ENCODE measurements at regions not wholly inside any gene's neighbourhood (a gene's known extent, or its start where the extent isn't known, plus 50 kb on each side); places are given as distances from the start of the nearest gene placed in this dataset.

DNA sequence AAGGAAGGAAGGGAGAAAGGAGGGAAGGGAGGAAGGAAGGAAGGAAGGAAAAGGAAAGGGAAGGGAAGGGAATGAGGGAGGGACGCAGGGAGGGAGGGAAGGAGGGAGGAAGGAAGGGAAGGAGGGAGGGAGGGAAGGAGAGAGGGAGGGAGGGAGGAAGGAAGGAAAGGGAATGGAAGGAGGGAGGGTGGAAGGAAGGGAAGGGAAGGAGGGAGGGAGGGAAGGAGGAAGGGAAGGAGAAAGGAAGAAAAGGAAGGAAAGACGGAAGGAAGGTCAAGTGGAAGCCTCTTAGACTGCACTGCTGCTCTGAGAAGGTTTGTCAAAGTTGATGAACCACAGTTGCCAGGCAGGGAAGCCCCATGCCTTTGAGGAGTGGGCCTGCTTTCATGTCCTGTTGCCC, 324.3 kb upstream of the ZFP64 start:
- in situ Hi-C loops (cut with MboI; ENCODE audit: low sequenced_read_pairs, unreplicated experiment): no loop called here
- DNase-seq (ENCODE audit: low spot score): no peak
- TF ChIP-seq, protein P1, sequence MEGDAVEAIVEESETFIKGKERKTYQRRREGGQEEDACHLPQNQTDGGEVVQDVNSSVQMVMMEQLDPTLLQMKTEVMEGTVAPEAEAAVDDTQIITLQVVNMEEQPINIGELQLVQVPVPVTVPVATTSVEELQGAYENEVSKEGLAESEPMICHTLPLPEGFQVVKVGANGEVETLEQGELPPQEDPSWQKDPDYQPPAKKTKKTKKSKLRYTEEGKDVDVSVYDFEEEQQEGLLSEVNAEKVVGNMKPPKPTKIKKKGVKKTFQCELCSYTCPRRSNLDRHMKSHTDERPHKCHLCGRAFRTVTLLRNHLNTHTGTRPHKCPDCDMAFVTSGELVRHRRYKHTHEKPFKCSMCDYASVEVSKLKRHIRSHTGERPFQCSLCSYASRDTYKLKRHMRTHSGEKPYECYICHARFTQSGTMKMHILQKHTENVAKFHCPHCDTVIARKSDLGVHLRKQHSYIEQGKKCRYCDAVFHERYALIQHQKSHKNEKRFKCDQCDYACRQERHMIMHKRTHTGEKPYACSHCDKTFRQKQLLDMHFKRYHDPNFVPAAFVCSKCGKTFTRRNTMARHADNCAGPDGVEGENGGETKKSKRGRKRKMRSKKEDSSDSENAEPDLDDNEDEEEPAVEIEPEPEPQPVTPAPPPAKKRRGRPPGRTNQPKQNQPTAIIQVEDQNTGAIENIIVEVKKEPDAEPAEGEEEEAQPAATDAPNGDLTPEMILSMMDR (IDR thresholded peaks at IDR 0.05; ENCODE audit: borderline replicate concordance, control extremely low read depth, extremely low read depth, insufficient read depth, missing control alignments): no peak

DNA sequence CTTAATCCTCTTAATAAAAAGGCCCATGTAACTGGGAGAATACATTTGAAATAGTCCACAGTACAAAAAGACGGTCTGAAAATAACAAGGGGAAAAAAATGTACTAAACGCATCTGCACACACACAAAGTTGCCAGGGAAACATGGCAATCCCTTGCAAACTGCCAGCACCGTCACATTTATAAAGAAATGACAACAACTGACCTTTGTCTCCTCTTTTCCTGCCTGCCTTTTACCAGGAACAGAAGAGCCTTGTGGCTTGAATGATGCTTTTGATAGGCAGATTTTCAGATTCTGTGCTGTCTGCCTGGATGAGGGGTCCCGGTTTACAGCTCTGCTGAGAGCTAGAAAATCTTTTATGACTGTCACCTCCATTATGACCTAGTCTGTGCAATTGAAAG, 308.6 kb upstream of the ZFP64 start:
- TF ChIP-seq, protein P1 (IDR thresholded peaks at IDR 0.05; ENCODE audit: borderline replicate concordance, control extremely low read depth, extremely low read depth, insufficient read depth, missing control alignments): no peak
- in situ Hi-C loops (cut with MboI; ENCODE audit: low sequenced_read_pairs, unreplicated experiment): no loop called here
- no peak for DNase-seq (ENCODE audit: low spot score)

DNA sequence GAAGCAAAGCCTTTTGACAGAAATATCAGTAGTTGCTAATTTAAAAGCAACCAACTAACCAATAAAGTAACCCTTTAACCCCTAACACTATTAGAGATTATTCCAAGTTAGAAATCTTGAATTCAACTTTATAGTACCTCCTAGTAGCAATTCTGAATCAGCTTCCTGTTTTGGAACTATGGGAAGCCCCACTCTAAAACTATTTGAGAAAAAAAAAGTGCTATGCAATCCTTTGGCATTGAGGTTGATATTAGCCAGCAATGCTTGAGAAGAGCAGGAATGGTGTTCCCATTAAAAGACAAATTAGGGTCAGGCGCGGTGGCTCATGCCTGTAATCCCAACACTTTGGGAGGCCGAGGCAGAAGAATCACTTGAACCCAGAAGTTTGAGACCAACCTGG, 306.2 kb upstream of the ZFP64 start:
- in situ Hi-C loops (cut with MboI; ENCODE audit: low sequenced_read_pairs, unreplicated experiment): no loop called here
- DNase-seq (ENCODE audit: low spot score): no peak
- TF ChIP-seq, protein P1 (IDR thresholded peaks at IDR 0.05; ENCODE audit: borderline replicate concordance, control extremely low read depth, extremely low read depth, insufficient read depth, missing control alignments): no peak

DNA sequence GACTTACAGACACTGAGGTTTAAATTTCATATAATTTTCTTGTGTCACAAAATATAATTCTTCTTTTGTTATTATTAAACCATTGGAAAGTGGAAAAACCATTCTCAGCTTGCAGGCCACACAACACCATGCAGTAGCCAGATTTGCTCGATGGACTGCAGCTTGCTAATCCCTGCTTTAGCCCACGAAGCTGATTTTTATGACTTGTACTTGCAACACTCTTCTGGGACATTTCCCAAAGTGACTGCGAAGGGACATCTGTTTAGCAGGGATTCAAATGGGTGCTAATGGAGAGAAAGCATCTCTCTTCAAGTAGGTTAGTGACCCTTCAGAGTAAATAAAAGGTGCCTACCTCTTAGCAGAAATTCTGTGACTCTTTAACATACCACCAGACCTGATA, 304.6 kb upstream of the ZFP64 start:
- TF ChIP-seq, protein P1 (IDR thresholded peaks at IDR 0.05; ENCODE audit: borderline replicate concordance, control extremely low read depth, extremely low read depth, insufficient read depth, missing control alignments): no peak
- DNase-seq (ENCODE audit: low spot score): no peak
- in situ Hi-C loops (cut with MboI; ENCODE audit: low sequenced_read_pairs, unreplicated experiment): no loop called here

DNA sequence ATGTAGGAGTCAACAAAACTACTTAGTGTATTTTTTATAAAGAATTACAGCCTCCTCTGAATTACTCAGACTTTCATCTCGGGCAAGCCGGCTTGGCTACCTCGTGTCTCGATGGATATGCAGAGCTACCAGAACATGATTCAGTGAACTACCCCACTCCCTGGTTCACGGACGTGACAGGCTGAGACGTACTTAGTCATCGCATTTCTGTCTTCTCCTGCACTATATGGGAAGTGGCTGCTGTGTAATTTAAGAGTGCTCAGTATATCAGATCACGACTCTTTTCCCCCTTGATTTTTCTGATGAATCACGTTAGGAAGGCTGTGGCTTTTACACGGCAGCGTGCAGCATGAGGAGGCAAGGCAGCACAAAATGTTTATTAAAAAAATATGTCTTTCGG, 302.7 kb upstream of the ZFP64 start:
- TF ChIP-seq, protein P1 (IDR thresholded peaks at IDR 0.05; ENCODE audit: borderline replicate concordance, control extremely low read depth, extremely low read depth, insufficient read depth, missing control alignments): no peak
- no peak for DNase-seq (ENCODE audit: low spot score)
- in situ Hi-C loops (cut with MboI; ENCODE audit: low sequenced_read_pairs, unreplicated experiment): no loop called here

DNA sequence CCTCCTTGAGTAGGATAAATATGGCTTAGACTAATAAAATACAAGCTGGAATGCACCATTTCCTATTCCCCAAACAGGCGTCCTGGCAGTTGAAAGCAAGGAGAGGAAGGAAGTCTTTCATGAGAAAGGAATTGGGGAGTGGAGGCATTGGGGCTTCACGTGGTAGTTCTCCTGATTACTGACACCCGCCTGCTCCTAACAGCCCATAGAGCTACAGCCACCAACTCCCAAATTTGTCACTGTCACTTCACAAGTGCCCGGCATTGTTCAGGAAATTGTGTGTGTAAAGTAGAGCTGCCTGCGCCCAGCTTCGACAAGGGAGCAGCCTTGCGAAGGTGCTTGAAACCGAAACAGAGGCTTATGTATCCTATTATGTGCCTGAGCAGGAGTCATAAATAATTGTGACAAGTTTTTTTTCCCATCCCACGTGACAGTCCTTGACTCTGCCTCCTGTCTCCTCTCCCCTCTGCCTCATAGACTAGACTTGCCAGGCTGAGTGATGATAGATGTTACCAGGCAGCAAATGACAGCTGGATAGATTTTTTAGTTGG, 301.7 kb upstream of the ZFP64 start:
- no peak for DNase-seq (ENCODE audit: low spot score)
- TF ChIP-seq, protein P1 (IDR thresholded peaks at IDR 0.05; ENCODE audit: borderline replicate concordance, control extremely low read depth, extremely low read depth, insufficient read depth, missing control alignments): no peak
- in situ Hi-C loops (cut with MboI; ENCODE audit: low sequenced_read_pairs, unreplicated experiment): no loop called here

All from GM13976 (cell line).